Right lobe of liver (tissue), 6 donors: ENCODE measurements at regions not wholly inside any gene's neighbourhood (a gene's known extent, or its start where the extent isn't known, plus 50 kb on each side); places are given as distances from the start of the nearest gene placed in this dataset.
"Not testable (repeated sequence)": the region's sequence is repeated elsewhere in the genome, so short reads cannot be mapped to it uniquely, and the experiment has no call there.

ENCODE experiments used
- ATAC-seq, 4 donors: fragments of 200-7000 bp; cut with Tn5 transposase; one replicate each; pipeline ENCODE4 v1.9.1; 2020; ENCODE audit warnings: mild to moderate bottlenecking in 4 of 4, moderate library complexity in 4 of 4
- DNase-seq, 3 donors: peaks; one replicate each; pipeline ENCODE4 v3.0.0-alpha.2; 2020
- H3K27ac ChIP-seq, 3 donors: fragments of 200-600 bp; one replicate each; pipeline ENCODE4 v1.8.0; 2022
- H3K27me3 ChIP-seq, 2 donors: fragments of 200-600 bp; one replicate each; pipeline ENCODE4 v1.8.0; 2022
- H3K36me3 ChIP-seq, 4 donors: fragments of 200-600 bp; sonication (generic) in 1 of 4; one replicate each; pipeline versions ENCODE4 v1.5.1 to v1.8.0; 2017 to 2022; ENCODE audit warnings: control low read depth in 1 of 4
- H3K4me1 ChIP-seq, 4 donors: fragments of 200-600 bp; sonication (generic) in 1 of 4; one replicate each; pipeline versions ENCODE4 v1.5.1 to v1.8.0; 2017 to 2022; ENCODE audit warnings: control low read depth in 1 of 4
- H3K4me3 ChIP-seq, 3 donors: fragments of 200-600 bp; one replicate each; pipeline ENCODE4 v1.8.0; 2022
- H3K9me3 ChIP-seq, 4 donors: fragments of 200-600 bp; sonication (generic) in 1 of 4; one replicate each; pipeline versions ENCODE4 v1.5.1 to v1.8.0; 2017 to 2022; ENCODE audit warnings: control low read depth in 1 of 4
- POLR2A ChIP-seq: fragments of 450-650 bp; IDR thresholded peaks from one replicate; pipeline ENCODE4 v1.6.1; 2017; ENCODE audit warnings: antibody characterized with exemption, mild to moderate bottlenecking
- WGBS: methylation state at CpG from one replicate; pipeline ENCODE4 v1.1.6; 2018; ENCODE audit warnings: low coverage, low lambda C conversion rate; ENCODE audit not compliant: insufficient coverage; ENCODE audit errors: missing lambda C conversion rate; 5-methylcytosine and 5-hydroxymethylcytosine counted together
- intact Hi-C, 2 donors: fragments of 100-400 bp; cut with DNase I; formaldehyde crosslinking; loops; one replicate each; pipeline versions ENCODE4 v1.11.2 to v1.14.1; 2022
- TF ChIP-seq, protein P1 (sequence below), 4 donors: fragments of 200-600 bp in 3 of 4; fragments of 450-650 bp in 1 of 4; IDR thresholded peaks; one replicate each; pipeline versions ENCODE4 v1.5.1 to v1.8.0; 2016 to 2022; ENCODE audit warnings: antibody characterized with exemption in 4 of 4, mild to moderate bottlenecking in 2 of 4
- donor health status: DM: no; HTN: yes; CAD: no.
- donor health status: DM: no; HTN: no; CAD: no.
- donor health status: DM: no; HTN: no; CAD: no.
- donor health status: DM: no; HTN: yes; CAD: no.
- donor health status: DM: no; HTN: yes; CAD: no.

- H3K9me3 ChIP-seq: no peaks in the 10 kb centered on the region
- ATAC-seq (no peak), DNase-seq (no peak)
- no peak overlapping the region for H3K27ac ChIP-seq
- no peaks in the 10 kb centered on the region for H3K27me3 ChIP-seq
- no peaks in the 10 kb centered on the region for H3K4me1 ChIP-seq
- TF ChIP-seq, protein P1, sequence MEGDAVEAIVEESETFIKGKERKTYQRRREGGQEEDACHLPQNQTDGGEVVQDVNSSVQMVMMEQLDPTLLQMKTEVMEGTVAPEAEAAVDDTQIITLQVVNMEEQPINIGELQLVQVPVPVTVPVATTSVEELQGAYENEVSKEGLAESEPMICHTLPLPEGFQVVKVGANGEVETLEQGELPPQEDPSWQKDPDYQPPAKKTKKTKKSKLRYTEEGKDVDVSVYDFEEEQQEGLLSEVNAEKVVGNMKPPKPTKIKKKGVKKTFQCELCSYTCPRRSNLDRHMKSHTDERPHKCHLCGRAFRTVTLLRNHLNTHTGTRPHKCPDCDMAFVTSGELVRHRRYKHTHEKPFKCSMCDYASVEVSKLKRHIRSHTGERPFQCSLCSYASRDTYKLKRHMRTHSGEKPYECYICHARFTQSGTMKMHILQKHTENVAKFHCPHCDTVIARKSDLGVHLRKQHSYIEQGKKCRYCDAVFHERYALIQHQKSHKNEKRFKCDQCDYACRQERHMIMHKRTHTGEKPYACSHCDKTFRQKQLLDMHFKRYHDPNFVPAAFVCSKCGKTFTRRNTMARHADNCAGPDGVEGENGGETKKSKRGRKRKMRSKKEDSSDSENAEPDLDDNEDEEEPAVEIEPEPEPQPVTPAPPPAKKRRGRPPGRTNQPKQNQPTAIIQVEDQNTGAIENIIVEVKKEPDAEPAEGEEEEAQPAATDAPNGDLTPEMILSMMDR (IDR thresholded peaks at IDR 0.05): no peak
- TF ChIP-seq POLR2A: no peak
- intact Hi-C loops: no loop called here
- 54% methylated on average over 3 of the region's 3 CpGs for WGBS
- no peaks in the 10 kb centered on the region for H3K36me3 ChIP-seq
- H3K4me3 ChIP-seq: no peak overlapping the region
Measured at GRCh38 chr3:137330246-137330645, 372.5 kb downstream of the IL20RB start.

- TF ChIP-seq, protein P1 (IDR thresholded peaks at IDR 0.05): no peak
- no peak for TF ChIP-seq POLR2A
- no peak overlapping the region for H3K27ac ChIP-seq
- ATAC-seq (no peak), DNase-seq (no peak)
- H3K4me3 ChIP-seq: no peak overlapping the region
- no peaks in the 10 kb centered on the region for H3K4me1 ChIP-seq
- H3K9me3 ChIP-seq: no peaks in the 10 kb centered on the region
- intact Hi-C loops: no loop called here
- 64% methylated on average over 2 of the region's 2 CpGs for WGBS
- no peaks in the 10 kb centered on the region for H3K36me3 ChIP-seq
- H3K27me3 ChIP-seq: no peaks in the 10 kb centered on the region
Measured at GRCh38 chr3:137332297-137332696, 374.5 kb downstream of the IL20RB start.

DNA sequence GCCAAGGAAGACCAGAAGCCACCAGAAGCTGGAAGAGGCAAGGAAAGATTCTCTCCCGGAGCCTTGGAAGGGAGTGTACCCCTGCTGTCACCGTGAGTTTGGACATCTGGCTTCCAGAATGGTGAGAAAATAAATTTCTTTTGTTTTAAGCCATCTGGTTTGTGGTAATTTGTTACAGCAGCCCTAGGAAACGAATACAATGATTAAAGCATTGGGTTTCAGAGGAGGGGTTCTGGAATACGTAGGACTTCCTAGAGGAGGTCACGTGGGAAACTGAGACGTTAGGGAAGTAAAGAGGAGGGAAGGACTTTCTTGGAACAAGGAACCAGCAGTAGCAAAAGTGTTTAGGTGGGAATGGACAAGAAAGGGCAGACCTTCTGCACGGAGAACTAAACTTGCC, 377.7 kb downstream of the IL20RB start:
- no peak for ATAC-seq
- intact Hi-C loops: no loop called here
- H3K4me1 ChIP-seq: no peaks in the 10 kb centered on the region
- H3K36me3 ChIP-seq: no peaks in the 10 kb centered on the region
- no peak for TF ChIP-seq POLR2A
- TF ChIP-seq, protein P1 (IDR thresholded peaks at IDR 0.05): no peak
- H3K9me3 ChIP-seq: no peaks in the 10 kb centered on the region
- no peaks in the 10 kb centered on the region for H3K27me3 ChIP-seq
- no peak overlapping the region for H3K27ac ChIP-seq
- 37% methylated on average over 7 of the region's 7 CpGs for WGBS
- H3K4me3 ChIP-seq: no peak overlapping the region
- DNase-seq: no peak

GRCh38 chr3:137338400-137338799, 380.6 kb downstream of the IL20RB start:
- 29% methylated on average over 1 of the region's 5 CpGs for WGBS
- intact Hi-C loops, DNase-seq, H3K27ac ChIP-seq, H3K27me3 ChIP-seq, H3K4me1 ChIP-seq, H3K9me3 ChIP-seq, ATAC-seq, H3K4me3 ChIP-seq, H3K36me3 ChIP-seq: not testable (repeated sequence)

GRCh38 chr3:137343283-137343682, 385.5 kb downstream of the IL20RB start:
- DNase-seq (no peak), ATAC-seq (no peak)
- H3K9me3 ChIP-seq: no peaks in the 10 kb centered on the region
- H3K27ac ChIP-seq: no peak overlapping the region
- TF ChIP-seq, protein P1 (IDR thresholded peaks at IDR 0.05): no peak
- no peak for TF ChIP-seq POLR2A
- H3K27me3 ChIP-seq: no peaks in the 10 kb centered on the region
- no peaks in the 10 kb centered on the region for H3K36me3 ChIP-seq
- H3K4me3 ChIP-seq: no peak overlapping the region
- intact Hi-C loops: no loop called here
- H3K4me1 ChIP-seq: no peaks in the 10 kb centered on the region
- 15% methylated on average over 4 of the region's 4 CpGs for WGBS
